ENCODE measurements at regions not wholly inside any gene's neighbourhood (a gene's known extent, or its start where the extent isn't known, plus 50 kb on each side); places are given as distances from the start of the nearest gene placed in this dataset.

DNA sequence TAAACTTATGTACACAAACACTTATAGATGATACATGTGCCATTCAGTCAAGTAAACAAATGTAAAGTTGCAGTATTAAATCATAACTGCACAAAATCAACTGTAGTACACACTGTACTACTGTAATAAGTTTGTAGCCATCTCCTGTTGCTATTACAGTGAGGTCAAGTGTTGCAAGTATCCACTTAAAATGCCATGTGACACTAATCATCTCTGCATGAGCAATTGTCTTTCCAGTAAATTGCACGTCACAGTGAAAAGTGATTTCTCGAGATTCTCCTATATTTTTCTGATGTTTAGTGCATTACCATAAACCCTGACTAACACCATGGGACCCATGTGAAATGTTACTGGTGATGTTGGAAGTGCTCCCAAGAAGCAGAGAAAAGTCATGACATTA is 293.3 kb upstream of the SP4 start:
- H3K4me2 ChIP-seq (ENCODE audit: control insufficient read depth, insufficient read depth) = no peak overlapping the region
- ATAC-seq = no peak
- SMC1A ChIA-PET (ENCODE audit: uncharacterized antibody, unreplicated experiment) = no interaction called here
- no peak for TF ChIP-seq RB1 (IDR thresholded peaks at IDR 0.05; ENCODE audit: borderline replicate concordance)
- no peak for TF ChIP-seq KLF5 (IDR thresholded peaks at IDR 0.05; ENCODE audit: partially characterized antibody)
- TF ChIP-seq MYB (IDR thresholded peaks at IDR 0.05; ENCODE audit: borderline replicate concordance, low read depth, low read length) = no peak
- no peak for TF ChIP-seq REST (IDR thresholded peaks at IDR 0.05; ENCODE audit: low read depth, low read length)
- no peak for TF ChIP-seq ATF7 (IDR thresholded peaks at IDR 0.05; ENCODE audit: low read depth)
- no peak for TF ChIP-seq STAT3 (IDR thresholded peaks at IDR 0.05; ENCODE audit: low read depth, low read length)
- POLR2A ChIA-PET = no interaction called here
- H4K20me1 ChIP-seq (ENCODE audit: control insufficient read depth, insufficient read depth) = no peaks in the 10 kb centered on the region
- no peaks in the 10 kb centered on the region for H3K36me3 ChIP-seq (ENCODE audit: control insufficient read depth in 2 of 2, insufficient read depth in 2 of 2, low read length in 1 of 2)
- H3K79me2 ChIP-seq (ENCODE audit: control insufficient read depth, insufficient read depth, low read length) = no peaks in the 10 kb centered on the region
- CTCF ChIA-PET = no interaction called here
- RAD21 ChIA-PET (ENCODE audit: unreplicated experiment) = no interaction called here
- 0 out of 4 replicates have a peak, but pooled peaks cover 0 to 2% of the 10 kb centered on the region in 2 experiments for H3K27me3 ChIP-seq (replicated peaks in 1 of 2; ENCODE audit: control insufficient read depth in 2 of 2, insufficient read depth in 2 of 2, low read length in 1 of 2)
- no TSS peak for BruUV-seq (replicated peaks)
- in situ Hi-C loops (cut with MboI) (no loop called here), intact Hi-C loops (cut with micrococcal nuclease; ENCODE audit: unreplicated experiment) (no loop called here)
- H3K4me3 ChIP-seq = no peak overlapping the region
- H3K4me1 ChIP-seq (ENCODE audit: control insufficient read depth, insufficient read depth, low read length) = no peaks in the 10 kb centered on the region
- WGBS (ENCODE audit: insufficient coverage, insufficient replicate concordance, low lambda C conversion rate, missing lambda C conversion rate) = 45% methylated on average over 2 of the region's 2 CpGs
- H3K9me3 ChIP-seq (replicated peaks; ENCODE audit: control insufficient read depth, insufficient read depth, low read length) = no peaks in the 10 kb centered on the region
- H3K9ac ChIP-seq (ENCODE audit: control insufficient read depth, insufficient read depth, low read length) = no peak overlapping the region
- H2AFZ ChIP-seq (ENCODE audit: control insufficient read depth, low read depth, low read length) = no peak overlapping the region
- H3K27ac ChIP-seq (ENCODE audit: control insufficient read depth, insufficient read depth) = no peak overlapping the region
- FAIRE-seq = no peak
- DNase-seq (ENCODE audit: low read depth, low spot score) = no peak
